HUES48 (cell line): ENCODE measurements at regions not wholly inside any gene's neighbourhood (a gene's known extent, or its start where the extent isn't known, plus 50 kb on each side); places are given as distances from the start of the nearest gene placed in this dataset.

Source experiments
- H3K27ac ChIP-seq: one replicate; pipeline ENCODE4 v1.7.0; 2013; ENCODE audit warnings: low read depth, low read length, inconsistent platforms
- H3K27me3 ChIP-seq: 2 replicates; pipeline ENCODE4 v1.6.1; 2013; ENCODE audit warnings: mild to moderate bottlenecking, low read length; ENCODE audit not compliant: control insufficient read depth, insufficient read depth
- H3K36me3 ChIP-seq: 2 replicates; pipeline ENCODE4 v1.6.1; 2013; ENCODE audit warnings: low read length; ENCODE audit not compliant: control insufficient read depth, insufficient read depth
- H3K4me1 ChIP-seq: 2 replicates; pipeline ENCODE4 v1.6.1; 2013; ENCODE audit warnings: mild to moderate bottlenecking, low read length; ENCODE audit not compliant: control insufficient read depth, insufficient read depth
- H3K4me3 ChIP-seq: 2 replicates; pipeline ENCODE4 v1.5.1; 2013; ENCODE audit warnings: mild to moderate bottlenecking, low read depth, low read length
- H3K9ac ChIP-seq: 2 replicates; pipeline ENCODE4 v1.6.1; 2013; ENCODE audit warnings: mild to moderate bottlenecking, low read depth, low read length, moderate library complexity
- H3K9me3 ChIP-seq: 2 replicates; pipeline ENCODE4 v1.6.1; 2013; ENCODE audit warnings: low read length; ENCODE audit not compliant: control insufficient read depth, insufficient read depth

DNA sequence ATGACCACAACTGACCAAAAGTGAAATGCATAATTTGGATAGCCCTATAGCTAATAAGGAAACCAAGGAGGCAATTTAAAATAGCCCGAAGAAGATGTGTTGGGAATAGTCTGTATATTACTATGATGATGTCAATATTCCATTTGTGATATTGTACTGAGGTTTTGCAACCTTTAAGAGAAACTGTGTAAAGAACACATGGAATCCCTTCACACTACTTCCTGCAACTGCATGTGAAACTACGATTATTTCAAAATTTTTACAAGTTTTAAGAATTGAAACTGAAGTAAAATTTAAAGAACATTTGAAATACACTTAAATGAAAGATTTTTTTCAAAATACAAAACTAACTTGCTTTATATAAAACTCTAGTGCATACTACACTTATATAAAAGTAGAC, 504.3 kb upstream of the ID2 start:
- Histone ChIP-seq H3K9ac (no peak overlapping the region), H3K9me3 (no peaks in the 10 kb centered on the region), H3K4me3 (no peak overlapping the region), H3K27me3 (no peaks in the 10 kb centered on the region), H3K4me1 (0 out of 2 replicates have a peak, but pooled peaks cover 4% of the 10 kb centered on the region), H3K27ac (no peak overlapping the region), H3K36me3 (no peaks in the 10 kb centered on the region)

GRCh38 chr2:8178911-8179310, 502.9 kb upstream of the ID2 start:
- H3K9me3 ChIP-seq: no peaks in the 10 kb centered on the region
- no peaks in the 10 kb centered on the region for H3K36me3 ChIP-seq
- H3K27ac ChIP-seq: no peak overlapping the region
- no peak overlapping the region for H3K9ac ChIP-seq
- H3K4me1 ChIP-seq: no peaks in the 10 kb centered on the region
- no peak overlapping the region for H3K4me3 ChIP-seq
- H3K27me3 ChIP-seq: no peaks in the 10 kb centered on the region

- Histone ChIP-seq H3K9ac (no peak overlapping the region), H3K9me3 (no peaks in the 10 kb centered on the region; the same call in 1 of the 2 replicates), H3K27ac (no peak overlapping the region), H3K36me3 (no peaks in the 10 kb centered on the region), H3K4me3 (no peak overlapping the region), H3K4me1 (peaks cover 19% of the 10 kb centered on the region), H3K27me3 (no peaks in the 10 kb centered on the region)
Observed at GRCh38 chr2:8189316-8189715, 492.5 kb upstream of the ID2 start.

DNA sequence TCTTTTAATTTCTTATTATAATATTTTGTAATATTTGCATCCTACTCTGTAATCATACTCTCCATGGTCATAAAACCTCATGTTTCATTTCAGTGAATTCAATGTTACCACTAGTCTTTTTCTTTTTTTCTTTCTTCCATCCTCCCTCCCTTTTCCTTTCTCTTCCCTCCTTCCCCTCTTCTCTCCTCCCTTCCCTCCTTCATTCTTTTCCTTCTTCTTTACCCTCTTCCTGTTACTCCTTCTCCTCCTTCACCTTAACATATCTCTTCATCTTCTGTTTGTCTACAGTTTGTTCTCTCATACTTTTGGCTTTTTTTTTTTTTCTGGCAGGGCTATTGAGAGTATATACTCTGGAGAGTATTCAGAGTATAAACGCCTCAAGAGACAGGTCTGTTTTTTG, 491.6 kb upstream of the ID2 start:
- H3K9me3 ChIP-seq: no peaks in the 10 kb centered on the region
- H3K4me1 ChIP-seq: peaks cover 19% of the 10 kb centered on the region
- no peaks in the 10 kb centered on the region for H3K27me3 ChIP-seq
- no peak overlapping the region for H3K27ac ChIP-seq
- no peak overlapping the region for H3K4me3 ChIP-seq
- no peaks in the 10 kb centered on the region for H3K36me3 ChIP-seq
- H3K9ac ChIP-seq: no peak overlapping the region

GRCh38 chr2:8191427-8191826, 490.4 kb upstream of the ID2 start:
- no peak overlapping the region for H3K9ac ChIP-seq
- H3K4me3 ChIP-seq: no peak overlapping the region
- H3K27me3 ChIP-seq: no peaks in the 10 kb centered on the region
- H3K9me3 ChIP-seq: no peaks in the 10 kb centered on the region
- no peak overlapping the region for H3K27ac ChIP-seq
- no peaks in the 10 kb centered on the region for H3K36me3 ChIP-seq
- peaks cover 19% of the 10 kb centered on the region for H3K4me1 ChIP-seq

DNA sequence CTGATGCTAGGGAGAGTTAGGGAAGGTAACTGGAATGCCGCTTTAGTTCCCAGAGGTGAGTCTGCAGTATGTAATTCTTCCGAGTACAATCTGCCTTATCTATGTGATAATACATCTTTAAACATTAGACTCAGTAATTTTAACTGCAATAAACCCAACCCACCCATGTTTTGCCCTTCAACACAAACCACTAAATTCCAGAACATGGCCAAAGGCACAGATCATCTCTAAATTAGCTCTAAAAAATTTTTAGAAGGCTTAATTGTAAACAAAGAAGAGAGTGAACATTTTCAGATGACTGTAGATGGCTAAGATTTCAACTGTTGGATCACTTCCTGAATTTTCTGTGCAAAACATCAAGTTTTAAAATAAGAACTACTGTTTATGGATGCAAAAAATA, 488.7 kb upstream of the ID2 start:
- Histone ChIP-seq H3K9ac (no peak overlapping the region), H3K4me1 (peaks cover 19% of the 10 kb centered on the region), H3K4me3 (no peak overlapping the region), H3K27ac (peak overlapping the region; percentile 51), H3K27me3 (no peaks in the 10 kb centered on the region), H3K9me3 (no peaks in the 10 kb centered on the region), H3K36me3 (no peaks in the 10 kb centered on the region)

DNA sequence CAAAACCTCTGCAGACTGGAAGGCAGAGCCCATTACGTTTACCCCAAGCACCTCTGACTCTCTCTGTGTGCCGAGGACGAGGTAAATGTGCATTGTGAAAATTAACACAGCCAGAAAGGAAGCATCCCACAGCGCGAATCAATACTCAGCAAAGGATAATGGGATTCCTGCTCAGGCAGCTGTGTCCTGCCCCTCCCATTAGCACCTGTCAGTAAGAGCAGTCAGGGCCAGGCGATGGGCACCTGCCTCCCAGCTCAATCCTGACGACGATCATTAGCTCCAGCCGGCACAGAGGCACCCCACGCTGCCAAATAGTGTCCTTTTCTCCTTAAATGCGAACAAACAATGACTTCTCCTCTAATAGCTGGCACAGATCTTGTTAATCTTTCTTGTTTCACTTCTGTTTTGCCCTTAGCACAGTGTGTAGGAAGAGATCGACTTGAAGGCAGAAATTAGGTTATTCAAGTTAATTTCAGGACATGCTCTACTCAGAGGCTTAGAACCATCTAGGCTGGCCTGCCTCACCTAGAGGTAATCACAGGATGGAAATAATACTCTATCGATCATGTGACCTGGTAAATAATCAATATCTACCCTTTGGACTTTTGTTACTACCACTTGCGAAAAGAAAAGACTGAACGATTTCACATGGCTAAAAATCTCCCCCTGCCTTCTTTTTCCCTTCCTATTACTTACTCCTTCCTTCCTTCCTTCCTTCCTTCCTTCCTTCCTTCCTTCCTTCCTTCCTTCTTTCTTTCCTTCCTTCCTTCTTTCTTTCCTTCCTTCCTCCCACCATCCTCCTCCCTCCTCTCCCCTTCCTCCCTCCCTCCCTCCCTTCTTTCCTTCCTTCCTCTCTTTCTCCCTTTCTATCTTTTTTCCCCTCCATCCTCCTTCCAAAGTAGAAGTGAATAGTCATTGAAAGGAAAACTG, 487.9 kb upstream of the ID2 start:
- Histone ChIP-seq H3K9me3 (no peaks in the 10 kb centered on the region), H3K27ac (peak overlapping the region; percentile 51), H3K4me3 (no peak overlapping the region)

GRCh38 chr2:8195784-8196183, 486.1 kb upstream of the ID2 start:
- no peak overlapping the region for H3K27ac ChIP-seq
- no peaks in the 10 kb centered on the region for H3K9me3 ChIP-seq
- no peaks in the 10 kb centered on the region for H3K27me3 ChIP-seq
- peaks cover 19% of the 10 kb centered on the region for H3K4me1 ChIP-seq
- H3K4me3 ChIP-seq: no peak overlapping the region
- no peaks in the 10 kb centered on the region for H3K36me3 ChIP-seq
- H3K9ac ChIP-seq: no peak overlapping the region

More for the DNA sequence above, 487.9 kb upstream of the ID2 start:
- peaks cover 19% of the 10 kb centered on the region for H3K4me1 ChIP-seq
- no peaks in the 10 kb centered on the region for H3K27me3 ChIP-seq
- no peak overlapping the region for H3K9ac ChIP-seq
- H3K36me3 ChIP-seq: no peaks in the 10 kb centered on the region

- Histone ChIP-seq H3K27me3 (no peaks in the 10 kb centered on the region), H3K4me1 (peaks cover 19% of the 10 kb centered on the region), H3K27ac (no peak overlapping the region), H3K36me3 (no peaks in the 10 kb centered on the region), H3K4me3 (no peak overlapping the region), H3K9me3 (no peaks in the 10 kb centered on the region), H3K9ac (no peak overlapping the region)
Observed at GRCh38 chr2:8196316-8196715, 485.5 kb upstream of the ID2 start.

- Histone ChIP-seq H3K36me3 (no peaks in the 10 kb centered on the region), H3K9ac (no peak overlapping the region), H3K4me1 (peaks cover 19% of the 10 kb centered on the region), H3K9me3 (no peaks in the 10 kb centered on the region), H3K27ac (no peak overlapping the region), H3K4me3 (no peak overlapping the region), H3K27me3 (no peaks in the 10 kb centered on the region)
Observed at GRCh38 chr2:8197101-8197500, 484.8 kb upstream of the ID2 start.

GRCh38 chr2:8197825-8198224, 484.0 kb upstream of the ID2 start:
- H3K9me3 ChIP-seq: no peaks in the 10 kb centered on the region
- peaks cover 13% of the 10 kb centered on the region for H3K4me1 ChIP-seq
- no peak overlapping the region for H3K27ac ChIP-seq
- no peaks in the 10 kb centered on the region for H3K36me3 ChIP-seq
- H3K9ac ChIP-seq: no peak overlapping the region
- no peak overlapping the region for H3K4me3 ChIP-seq
- H3K27me3 ChIP-seq: no peaks in the 10 kb centered on the region
